Mesenchymal stem cell (in vitro differentiated cells and primary cell): ENCODE measurements at regions not wholly inside any gene's neighbourhood (a gene's known extent, or its start where the extent isn't known, plus 50 kb on each side); places are given as distances from the start of the nearest gene placed in this dataset.

ENCODE experiments used
- DNase-seq: peaks from one replicate; pipeline ENCODE4 v3.0.0-alpha.2; 2013
- H2AFZ ChIP-seq: one replicate; pipeline ENCODE4 v1.6.1; 2013; ENCODE audit warnings: low read depth, mild to moderate bottlenecking, control low read depth, inconsistent platforms, low read length, moderate library complexity
- H2AK5ac ChIP-seq: 2 replicates; pipeline ENCODE4 v1.6.1; 2013; ENCODE audit warnings: low read length, moderate library complexity, mild to moderate bottlenecking, inconsistent platforms; ENCODE audit not compliant: severe bottlenecking
- H2BK120ac ChIP-seq: one replicate; pipeline ENCODE4 v1.6.1; 2013; ENCODE audit warnings: low read depth, mild to moderate bottlenecking, inconsistent platforms, low read length, moderate library complexity
- H2BK12ac ChIP-seq, 2 experiments: one replicate each; pipeline ENCODE4 v1.6.1; 2013; ENCODE audit warnings: inconsistent platforms in 2 of 2, low read length in 2 of 2, mild to moderate bottlenecking in 2 of 2, moderate library complexity in 2 of 2, control low read depth in 1 of 2
- H2BK15ac ChIP-seq: one replicate; pipeline ENCODE4 v1.6.1; 2013; ENCODE audit warnings: mild to moderate bottlenecking, low read depth, inconsistent platforms; ENCODE audit not compliant: poor library complexity, severe bottlenecking
- H2BK5ac ChIP-seq: 2 replicates; pipeline ENCODE4 v1.6.1; 2013; ENCODE audit warnings: low read depth, mild to moderate bottlenecking, low read length, control low read depth, inconsistent platforms; ENCODE audit not compliant: poor library complexity, severe bottlenecking
- H3K14ac ChIP-seq, 2 experiments: one replicate each; pipeline ENCODE4 v1.6.1; 2013; ENCODE audit warnings: inconsistent platforms in 2 of 2, low read length in 2 of 2, control low read depth in 1 of 2, mild to moderate bottlenecking in 1 of 2, moderate library complexity in 1 of 2
- H3K18ac ChIP-seq, 2 experiments: one replicate each; pipeline ENCODE4 v1.6.1; 2013; ENCODE audit warnings: inconsistent platforms in 2 of 2, low read length in 2 of 2, control low read depth in 1 of 2, low read depth in 1 of 2, mild to moderate bottlenecking in 1 of 2
- H3K23ac ChIP-seq, 2 experiments: one replicate each; pipeline ENCODE4 v1.6.1; 2013; ENCODE audit warnings: inconsistent platforms in 2 of 2, low read length in 2 of 2, mild to moderate bottlenecking in 2 of 2, moderate library complexity in 2 of 2, control low read depth in 1 of 2
- H3K27ac ChIP-seq: 2 replicates; pipeline ENCODE4 v1.5.1; 2013; ENCODE audit warnings: mild to moderate bottlenecking, moderate library complexity, low read length, control low read depth, inconsistent platforms; ENCODE audit not compliant: poor library complexity, severe bottlenecking
- H3K27me3 ChIP-seq, 2 experiments: 2 replicates each; pipeline versions ENCODE4 v1.6.1 to v1.7.0; 2013; ENCODE audit warnings: low read length in 2 of 2, mild to moderate bottlenecking in 2 of 2, moderate library complexity in 2 of 2, control low read depth in 1 of 2, inconsistent platforms in 1 of 2; ENCODE audit not compliant: control insufficient read depth in 1 of 2, insufficient read depth in 1 of 2
- H3K36me3 ChIP-seq, 2 experiments: 2 replicates each; pipeline versions ENCODE4 v1.6.1 to v1.7.0; 2013; ENCODE audit warnings: low read length in 2 of 2, control low read depth in 1 of 2, inconsistent platforms in 1 of 2, low read depth in 1 of 2, mild to moderate bottlenecking in 1 of 2; ENCODE audit not compliant: insufficient read depth in 2 of 2, control insufficient read depth in 1 of 2
- H3K4ac ChIP-seq, 2 experiments: one replicate each; pipeline ENCODE4 v1.6.1; 2013; ENCODE audit warnings: inconsistent platforms in 2 of 2, low read length in 2 of 2, mild to moderate bottlenecking in 2 of 2, moderate library complexity in 2 of 2, control low read depth in 1 of 2, low read depth in 1 of 2
- H3K4me1 ChIP-seq: 2 replicates; pipeline ENCODE4 v1.6.1; 2013; ENCODE audit warnings: low read depth, low read length, control low read depth; ENCODE audit not compliant: control insufficient read depth, insufficient read depth
- H3K4me2 ChIP-seq: 2 replicates; pipeline ENCODE4 v1.6.1; 2013; ENCODE audit warnings: low read length, mild to moderate bottlenecking, inconsistent platforms; ENCODE audit not compliant: poor library complexity, severe bottlenecking
- H3K4me3 ChIP-seq, 2 experiments: 2 replicates each; pipeline versions ENCODE4 v1.5.1 to v1.7.0; 2013; ENCODE audit warnings: low read length in 2 of 2, mild to moderate bottlenecking in 2 of 2, control low read depth in 1 of 2, low read depth in 1 of 2; ENCODE audit not compliant: insufficient read depth in 1 of 2
- H3K79me1 ChIP-seq: replicated peaks from 2 replicates; pipeline ENCODE4 v1.6.1; 2013; ENCODE audit warnings: mild to moderate bottlenecking, control low read depth, low read length, inconsistent platforms; ENCODE audit not compliant: poor library complexity, severe bottlenecking
- H3K9ac ChIP-seq: 2 replicates; pipeline ENCODE4 v1.7.0; 2013; ENCODE audit warnings: mild to moderate bottlenecking, low read length, moderate library complexity
- H3K9me3 ChIP-seq: 2 replicates; pipeline ENCODE4 v1.7.0; 2013; ENCODE audit warnings: mild to moderate bottlenecking, low read length; ENCODE audit not compliant: control insufficient read depth
- H4K8ac ChIP-seq: one replicate; pipeline ENCODE4 v1.6.1; 2013; ENCODE audit warnings: inconsistent platforms, mild to moderate bottlenecking, low read length, moderate library complexity
- H4K91ac ChIP-seq: one replicate; pipeline ENCODE4 v1.6.1; 2013; ENCODE audit warnings: mild to moderate bottlenecking, low read length, inconsistent platforms
- WGBS: methylation state at CpG from one replicate; pipeline ENCODE4 v1.1.7; 2013; ENCODE audit warnings: mixed read lengths; 5-methylcytosine and 5-hydroxymethylcytosine counted together

DNA sequence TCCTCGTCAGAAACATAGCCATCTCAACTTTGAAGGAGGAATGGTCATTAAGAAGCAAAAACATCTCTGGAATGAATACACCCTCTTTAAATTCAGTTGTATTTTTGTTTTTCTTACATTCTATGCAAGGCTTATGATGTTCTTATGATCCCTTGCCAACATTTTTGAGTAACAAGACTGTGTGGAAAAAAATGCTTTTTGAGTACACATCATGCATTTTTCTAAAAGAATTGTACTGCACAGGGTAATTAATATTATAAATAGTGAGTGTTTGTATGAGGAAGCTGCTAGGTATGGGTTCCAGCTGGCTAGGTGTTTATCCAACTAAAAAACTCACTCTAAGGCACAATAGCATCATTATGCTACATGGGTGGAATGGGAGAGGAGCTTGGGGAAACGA is 59.0 kb upstream of the SPATS2L start:
- Histone ChIP-seq H3K14ac (no peak overlapping the region), H2BK12ac (no peak overlapping the region), H4K8ac (no peak overlapping the region), H3K79me1 (no peaks in the 10 kb centered on the region), H3K18ac (no peak overlapping the region), H3K4me2 (no peak overlapping the region), H3K4ac (no peak overlapping the region), H3K36me3 (no peaks in the 10 kb centered on the region), H4K91ac (no peak overlapping the region), H2BK5ac (no peak overlapping the region), H2BK120ac (no peak overlapping the region), H3K4me3 (no peak overlapping the region), H3K23ac (no peak overlapping the region), H3K4me1 (no peaks in the 10 kb centered on the region), H3K27me3 (no peaks in the 10 kb centered on the region), H2AFZ (no peak overlapping the region), H2BK15ac (no peak overlapping the region), H2AK5ac (no peak overlapping the region), H3K9me3 (no peaks in the 10 kb centered on the region), H3K9ac (no peak overlapping the region), H3K27ac (no peak overlapping the region)
- WGBS: no CpG with 5 or more reads among the region's 2 CpGs
- no peak for DNase-seq

- Histone ChIP-seq H2BK5ac (no peak overlapping the region), H3K18ac (peak overlapping the region; percentile 46 to 67), H2AFZ (peak overlapping the region; percentile 5), H2BK15ac (no peak overlapping the region), H3K14ac (peak overlapping the region in 1 of 2 experiments; percentile 75), H3K4me3 (peak overlapping the region in 1 of 2 experiments; percentile 48), H3K36me3 (no peaks in the 10 kb centered on the region), H3K9ac (peak overlapping the region; percentile 71), H4K91ac (peak overlapping the region; percentile 14), H2BK120ac (no peak overlapping the region), H2AK5ac (no peak overlapping the region), H3K9me3 (no peaks in the 10 kb centered on the region), H3K79me1 (no peaks in the 10 kb centered on the region), H3K4ac (peak overlapping the region in 1 of 2 experiments; percentile 49), H3K27ac (no peak overlapping the region), H3K4me2 (no peak overlapping the region), H3K23ac (no peak overlapping the region), H3K4me1 (peaks cover 2% of the 10 kb centered on the region), H4K8ac (peak overlapping the region; percentile 87), H2BK12ac (peak overlapping the region in 1 of 2 experiments; percentile 70), H3K27me3 (no peaks in the 10 kb centered on the region)
- WGBS: 46% methylated on average over 6 of the region's 8 CpGs
- peak; percentile 95 for DNase-seq
Observed at GRCh38 chr2:200252265-200253067, 54.0 kb upstream of the SPATS2L start.

- Histone ChIP-seq H3K27me3 (no peaks in the 10 kb centered on the region), H3K4ac (peak overlapping the region in 1 of 2 experiments; percentile 94), H3K27ac (no peak overlapping the region), H3K36me3 (no peaks in the 10 kb centered on the region), H2AFZ (peak overlapping the region; percentile 86), H2BK15ac (peak overlapping the region; percentile 8), H3K4me2 (no peak overlapping the region), H2BK120ac (no peak overlapping the region), H4K8ac (no peak overlapping the region), H2BK12ac (peak overlapping the region in 1 of 2 experiments; percentile 98), H3K14ac (peak overlapping the region in 1 of 2 experiments; percentile 93), H3K4me3 (peak overlapping the region in 1 of 2 experiments; percentile 9), H2AK5ac (peak overlapping the region; percentile 36), H3K79me1 (no peaks in the 10 kb centered on the region), H2BK5ac (no peak overlapping the region), H3K9me3 (no peaks in the 10 kb centered on the region), H3K9ac (peak overlapping the region; percentile 71), H4K91ac (no peak overlapping the region), H3K23ac (peak overlapping the region in 1 of 2 experiments; percentile 99), H3K18ac (peak overlapping the region in 1 of 2 experiments; percentile 80), H3K4me1 (peaks cover 2% of the 10 kb centered on the region)
- DNase-seq: peak; percentile 74
- WGBS: 64% methylated on average over 2 of the region's 2 CpGs
Observed at GRCh38 chr2:200253639-200254038, 52.9 kb upstream of the SPATS2L start.

DNA sequence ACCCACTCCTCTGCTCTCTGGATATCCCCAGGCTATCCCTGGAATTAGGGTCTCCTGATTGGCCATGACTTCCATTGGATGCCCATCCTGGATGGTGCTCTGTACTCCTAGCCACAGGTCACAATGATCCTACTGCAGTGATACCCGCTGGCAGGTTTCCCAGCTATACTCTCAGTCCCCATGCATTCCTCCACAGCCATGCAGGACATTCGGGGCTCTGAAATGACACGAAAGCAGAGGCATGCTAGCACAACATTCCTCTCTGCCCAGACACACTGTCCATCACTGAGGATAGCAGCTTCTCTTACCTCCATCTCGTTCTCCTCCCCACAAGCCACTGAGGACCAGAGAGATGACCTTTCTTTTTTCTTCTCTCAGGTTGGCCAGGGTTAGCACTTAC is 51.7 kb upstream of the SPATS2L start:
- Histone ChIP-seq H3K4me3 (no peak overlapping the region), H3K79me1 (no peaks in the 10 kb centered on the region), H3K27ac (no peak overlapping the region), H3K36me3 (no peaks in the 10 kb centered on the region), H3K4me2 (no peak overlapping the region), H2BK12ac (peak overlapping the region in 1 of 2 experiments; percentile 80), H2AK5ac (no peak overlapping the region), H3K9ac (no peak overlapping the region), H3K4me1 (peaks cover 2% of the 10 kb centered on the region), H2BK120ac (no peak overlapping the region), H4K91ac (no peak overlapping the region), H2AFZ (no peak overlapping the region), H3K9me3 (no peaks in the 10 kb centered on the region), H3K4ac (no peak overlapping the region), H2BK5ac (no peak overlapping the region), H3K14ac (peak overlapping the region in 1 of 2 experiments; percentile 61), H3K18ac (peak overlapping the region; percentile 12 to 28), H3K23ac (no peak overlapping the region), H3K27me3 (no peaks in the 10 kb centered on the region), H2BK15ac (no peak overlapping the region), H4K8ac (no peak overlapping the region)
- no peak for DNase-seq
- 90% methylated on average over 4 of the region's 4 CpGs for WGBS
